Erythroblast (primary cell): ENCODE measurements at regions not wholly inside any gene's neighbourhood (a gene's known extent, or its start where the extent isn't known, plus 50 kb on each side); places are given as distances from the start of the nearest gene placed in this dataset.

Source experiments
- GATA1 ChIP-seq: IDR thresholded peaks from 2 replicates; pipeline ENCODE4 v1.6.1; 2011; ENCODE audit warnings: low read depth, mild to moderate bottlenecking, control low read depth, low read length, moderate library complexity
- POLR2A ChIP-seq: IDR thresholded peaks from 2 replicates; pipeline ENCODE4 v1.6.1; 2011; ENCODE audit warnings: mild to moderate bottlenecking, low read length

DNA sequence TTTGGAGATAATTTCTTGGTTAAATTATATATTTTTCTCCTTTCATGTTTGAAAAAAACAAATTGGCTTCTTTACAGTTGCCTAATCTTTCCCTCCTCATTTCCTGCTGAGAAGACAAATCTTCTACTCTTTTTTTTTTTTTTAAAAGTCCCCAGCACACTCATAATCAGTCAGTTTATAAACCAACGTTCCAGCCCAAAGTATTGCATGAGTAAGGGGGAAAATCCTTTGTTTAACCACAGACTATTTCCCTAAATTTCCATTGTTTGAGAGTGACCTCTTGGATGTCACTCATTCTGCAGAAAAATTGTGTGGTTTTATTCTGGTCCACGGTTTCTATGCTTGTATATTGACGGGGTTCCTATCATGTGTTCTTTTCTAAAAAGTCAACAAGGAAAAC is 55.1 kb upstream of the TLR4 start:
- no peak for TF ChIP-seq POLR2A
- TF ChIP-seq GATA1 = no peak
